Caco-2 (cell line): ENCODE measurements at regions not wholly inside any gene's neighbourhood (a gene's known extent, or its start where the extent isn't known, plus 50 kb on each side); places are given as distances from the start of the nearest gene placed in this dataset.

Experiments
- BruUV-seq: library from RNA; stranded (reverse); fragments of 400-500 nt; replicated peaks from 2 replicates; lab custom pipeline; 2021; lab: Mats Ljungman, UMichigan
- CTCF ChIA-PET: fragments of 300-600 bp; sonication (Branson Sonifier 250); formaldehyde crosslinking; loops from one replicate; lab custom pipeline; 2022; ENCODE audit warnings: antibody characterized with exemption; lab: Charles Lee
- POLR2A ChIA-PET: fragments of 300-600 bp; sonication (Branson Sonifier 250); formaldehyde crosslinking; loops from one replicate; lab custom pipeline; 2022; ENCODE audit warnings: antibody characterized with exemption; lab: Charles Lee
- DNase-seq, 2 experiments: peaks; one replicate each; pipeline versions ENCODE4 v3.0.0 to v3.0.0-alpha.2; 2020 to 2022
- H3K27me3 ChIP-seq: replicated peaks from 2 replicates; pipeline ENCODE4 v1.6.0; 2011; ENCODE audit warnings: low read length; ENCODE audit not compliant: control insufficient read depth, insufficient read depth
- H3K36me3 ChIP-seq: 2 replicates; pipeline ENCODE4 v1.5.1; 2011; ENCODE audit warnings: low read length; ENCODE audit not compliant: control insufficient read depth, insufficient read depth
- H3K4me1 ChIP-seq: fragments of 250-450 bp; sonication (Bioruptor Pico); 2 replicates; pipeline ENCODE4 v1.5.1; 2020; ENCODE audit warnings: mild to moderate bottlenecking
- H3K4me3 ChIP-seq: 2 replicates; pipeline ENCODE4 v1.5.1; 2011; ENCODE audit warnings: low read depth, mild to moderate bottlenecking, control low read depth, low read length
- H3K9me3 ChIP-seq: fragments of 250-450 bp; sonication (Bioruptor Pico); 2 replicates; pipeline ENCODE4 v1.5.1; 2020; ENCODE audit warnings: mild to moderate bottlenecking, moderate library complexity
- H3K27ac Mint-ChIP-seq: one replicate; pipeline ENCODE4 v1.8.0; 2022; ENCODE audit warnings: mixed read lengths; ENCODE audit not compliant: unreplicated experiment
- H3K27me3 Mint-ChIP-seq: one replicate; pipeline ENCODE4 v1.8.0; 2022; ENCODE audit warnings: mixed read lengths; ENCODE audit not compliant: insufficient read depth, unreplicated experiment
- H3K36me3 Mint-ChIP-seq: one replicate; pipeline ENCODE4 v1.8.0; 2022; ENCODE audit warnings: mild to moderate bottlenecking, mixed read lengths; ENCODE audit not compliant: insufficient read depth, unreplicated experiment
- H3K4me1 Mint-ChIP-seq: one replicate; pipeline ENCODE4 v1.8.0; 2022; ENCODE audit warnings: low read depth, mixed read lengths; ENCODE audit not compliant: unreplicated experiment
- H3K4me3 Mint-ChIP-seq: one replicate; pipeline ENCODE4 v1.8.0; 2022; ENCODE audit warnings: mild to moderate bottlenecking, moderate library complexity, mixed read lengths; ENCODE audit not compliant: unreplicated experiment
- H3K9me3 Mint-ChIP-seq: one replicate; pipeline ENCODE4 v1.8.0; 2022; ENCODE audit warnings: mixed read lengths; ENCODE audit not compliant: unreplicated experiment
- CTCF ChIP-seq, 2 experiments: fragments of 200-600 bp in 1 of 2; IDR thresholded peaks; 1 replicate in 1 of 2; 2 replicates in 1 of 2; pipeline versions ENCODE4 v1.5.1 to v1.8.0; 2011 to 2022; ENCODE audit warnings: antibody characterized with exemption in 1 of 2, control low read depth in 1 of 2, inconsistent platforms in 1 of 2, low read depth in 1 of 2, low read length in 1 of 2, mild to moderate bottlenecking in 1 of 2, moderate library complexity in 1 of 2; ENCODE audit not compliant: insufficient read depth in 1 of 2, severe bottlenecking in 1 of 2, unreplicated experiment in 1 of 2
- intact Hi-C: fragments of 100-400 bp; cut with micrococcal nuclease; formaldehyde crosslinking; loops from one replicate; pipeline ENCODE4 v1.10.0; 2022; ENCODE audit not compliant: unreplicated experiment

- no peaks in the 10 kb centered on the region for H3K27me3 Mint-ChIP-seq
- no peak overlapping the region for H3K4me3 Mint-ChIP-seq
- Histone ChIP-seq H3K36me3 (no peaks in the 10 kb centered on the region), H3K27me3 (no peaks in the 10 kb centered on the region), H3K4me3 (no peak overlapping the region), H3K9me3 (no peaks in the 10 kb centered on the region), H3K4me1 (no peaks in the 10 kb centered on the region)
- ChIA-PET CTCF (no interaction called here), POLR2A (no interaction called here)
- TF ChIP-seq CTCF (IDR thresholded peaks at IDR 0.05; ENCODE audit: insufficient read depth in 1 of 2, low read depth in 1 of 2, low read length in 1 of 2, severe bottlenecking in 1 of 2, unreplicated experiment in 1 of 2), result no peak
- no peak for DNase-seq
- no TSS peak for BruUV-seq
- intact Hi-C loops, result no loop called here
- H3K4me1 Mint-ChIP-seq, result no peaks in the 10 kb centered on the region
- no peaks in the 10 kb centered on the region for H3K36me3 Mint-ChIP-seq
- no peak overlapping the region for H3K27ac Mint-ChIP-seq
- no peaks in the 10 kb centered on the region for H3K9me3 Mint-ChIP-seq
Observed at GRCh38 chr9:6150483-6150882, 65.1 kb upstream of the IL33 start.

- DNase-seq, result no peak
- TF ChIP-seq CTCF (IDR thresholded peaks at IDR 0.05; ENCODE audit: insufficient read depth in 1 of 2, low read depth in 1 of 2, low read length in 1 of 2, severe bottlenecking in 1 of 2, unreplicated experiment in 1 of 2), result no peak
- BruUV-seq, result no TSS peak
- Mint-ChIP-seq H3K4me3 (no peak overlapping the region), H3K9me3 (no peaks in the 10 kb centered on the region), H3K27ac (no peak overlapping the region), H3K4me1 (no peaks in the 10 kb centered on the region), H3K36me3 (no peaks in the 10 kb centered on the region), H3K27me3 (no peaks in the 10 kb centered on the region)
- intact Hi-C loops, result no loop called here
- Histone ChIP-seq H3K9me3 (no peaks in the 10 kb centered on the region), H3K36me3 (no peaks in the 10 kb centered on the region), H3K4me3 (no peak overlapping the region), H3K4me1 (no peaks in the 10 kb centered on the region), H3K27me3 (no peaks in the 10 kb centered on the region)
- ChIA-PET CTCF (no interaction called here), POLR2A (no interaction called here)
Observed at GRCh38 chr9:6149315-6149714, 66.3 kb upstream of the IL33 start.

- Histone ChIP-seq H3K4me1 (no peaks in the 10 kb centered on the region), H3K27me3 (no peaks in the 10 kb centered on the region), H3K4me3 (no peak overlapping the region), H3K36me3 (no peaks in the 10 kb centered on the region), H3K9me3 (no peaks in the 10 kb centered on the region)
- no peak for TF ChIP-seq CTCF (IDR thresholded peaks at IDR 0.05; ENCODE audit: insufficient read depth in 1 of 2, low read depth in 1 of 2, low read length in 1 of 2, severe bottlenecking in 1 of 2, unreplicated experiment in 1 of 2)
- H3K27me3 Mint-ChIP-seq, result no peaks in the 10 kb centered on the region
- DNase-seq, result no peak
- no peaks in the 10 kb centered on the region for H3K4me1 Mint-ChIP-seq
- H3K4me3 Mint-ChIP-seq, result no peak overlapping the region
- intact Hi-C loops, result no loop called here
- CTCF ChIA-PET, result no interaction called here
- POLR2A ChIA-PET, result no interaction called here
- no peaks in the 10 kb centered on the region for H3K9me3 Mint-ChIP-seq
- H3K36me3 Mint-ChIP-seq, result no peaks in the 10 kb centered on the region
- no peak overlapping the region for H3K27ac Mint-ChIP-seq
- no TSS peak for BruUV-seq
Observed at GRCh38 chr9:6147846-6148245, 67.8 kb upstream of the IL33 start.
